ENCODE measurements at regions not wholly inside any gene's neighbourhood (a gene's known extent, or its start where the extent isn't known, plus 50 kb on each side); places are given as distances from the start of the nearest gene placed in this dataset.

DNA sequence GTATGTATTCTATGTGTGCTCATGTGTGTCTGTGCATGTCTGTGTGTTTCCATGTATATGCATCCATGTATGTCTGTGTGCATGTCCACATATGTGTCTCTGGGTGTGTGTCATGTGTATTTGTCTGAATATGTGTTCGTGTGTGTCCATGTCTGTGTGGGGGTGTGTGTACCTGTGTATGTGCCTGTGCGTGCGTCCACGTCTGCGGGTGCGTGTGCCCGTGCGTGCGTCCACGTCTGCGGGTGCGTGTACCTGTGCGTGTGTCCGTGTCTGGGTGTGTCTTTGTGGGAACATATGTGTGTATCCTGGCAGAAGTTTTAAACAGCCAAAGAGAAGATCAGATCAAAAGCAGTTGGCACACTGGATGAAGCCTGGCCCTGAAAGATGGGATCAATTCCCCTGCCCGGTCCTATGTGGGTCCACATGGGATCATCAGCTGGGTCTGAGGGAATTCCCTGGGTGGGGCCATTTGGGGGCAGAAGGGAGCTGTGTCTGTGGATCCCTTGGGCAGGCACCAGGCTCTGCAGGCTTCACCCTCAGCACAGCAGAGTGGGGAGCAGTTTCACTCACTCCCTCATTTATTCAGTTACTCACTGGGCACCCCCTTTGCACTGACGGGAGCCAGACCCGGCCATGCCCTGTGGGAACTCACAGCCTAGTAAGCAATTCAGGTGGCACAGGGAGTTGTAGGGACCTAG is 167.4 kb downstream of the MN1 start:
- TF ChIP-seq, protein P1, sequence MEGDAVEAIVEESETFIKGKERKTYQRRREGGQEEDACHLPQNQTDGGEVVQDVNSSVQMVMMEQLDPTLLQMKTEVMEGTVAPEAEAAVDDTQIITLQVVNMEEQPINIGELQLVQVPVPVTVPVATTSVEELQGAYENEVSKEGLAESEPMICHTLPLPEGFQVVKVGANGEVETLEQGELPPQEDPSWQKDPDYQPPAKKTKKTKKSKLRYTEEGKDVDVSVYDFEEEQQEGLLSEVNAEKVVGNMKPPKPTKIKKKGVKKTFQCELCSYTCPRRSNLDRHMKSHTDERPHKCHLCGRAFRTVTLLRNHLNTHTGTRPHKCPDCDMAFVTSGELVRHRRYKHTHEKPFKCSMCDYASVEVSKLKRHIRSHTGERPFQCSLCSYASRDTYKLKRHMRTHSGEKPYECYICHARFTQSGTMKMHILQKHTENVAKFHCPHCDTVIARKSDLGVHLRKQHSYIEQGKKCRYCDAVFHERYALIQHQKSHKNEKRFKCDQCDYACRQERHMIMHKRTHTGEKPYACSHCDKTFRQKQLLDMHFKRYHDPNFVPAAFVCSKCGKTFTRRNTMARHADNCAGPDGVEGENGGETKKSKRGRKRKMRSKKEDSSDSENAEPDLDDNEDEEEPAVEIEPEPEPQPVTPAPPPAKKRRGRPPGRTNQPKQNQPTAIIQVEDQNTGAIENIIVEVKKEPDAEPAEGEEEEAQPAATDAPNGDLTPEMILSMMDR (IDR thresholded peaks at IDR 0.05; ENCODE audit: insufficient read depth, low read depth, low read length), result no peak
- DNase-seq (ENCODE audit: low read depth), result no peak
- no peak overlapping the region for H3K4me3 ChIP-seq (ENCODE audit: low read depth, low read length)

DNA sequence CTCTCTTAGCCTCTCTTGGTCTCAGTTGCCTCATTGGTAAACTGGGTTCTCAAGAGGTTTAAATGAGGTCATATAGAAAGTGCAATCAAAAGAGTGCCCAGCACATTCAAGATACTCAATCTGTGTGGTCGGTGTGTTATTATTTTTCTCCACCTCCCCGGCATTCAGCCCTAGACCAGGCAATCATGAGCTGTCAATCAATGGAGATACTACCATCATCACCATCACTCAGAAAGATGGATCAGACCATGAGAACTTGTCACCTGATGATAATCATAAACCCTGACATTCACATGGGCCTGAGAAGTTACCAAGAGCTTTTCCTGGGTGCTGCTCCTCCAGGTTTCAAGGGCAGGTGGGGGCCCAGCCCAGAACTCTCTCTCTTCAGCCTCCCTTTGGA is 166.1 kb downstream of the MN1 start:
- H3K4me3 ChIP-seq (ENCODE audit: low read depth, low read length), result no peak overlapping the region

DNA sequence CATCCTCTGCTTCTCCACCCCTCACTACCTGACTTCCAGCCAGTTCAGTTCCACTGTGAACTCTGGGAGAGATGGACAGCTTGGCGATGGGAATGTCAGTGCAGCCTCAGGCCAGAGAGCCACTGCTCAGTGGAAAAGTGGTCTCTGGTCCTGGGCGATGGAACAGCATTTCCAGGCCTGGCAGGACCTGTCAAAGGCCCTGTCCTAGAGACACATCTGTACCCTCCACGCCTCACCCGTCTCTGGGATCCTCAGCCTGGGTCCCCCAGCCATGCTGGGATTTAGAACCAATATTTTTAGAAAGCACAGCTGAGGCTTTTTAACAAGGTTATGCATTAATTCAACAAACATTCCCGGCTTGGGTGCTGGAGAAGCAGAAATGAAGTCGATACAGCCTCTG is 165.7 kb downstream of the MN1 start:
- TF ChIP-seq, protein P1 (IDR thresholded peaks at IDR 0.05; ENCODE audit: insufficient read depth, low read depth, low read length), result no peak
- DNase-seq (ENCODE audit: low read depth), result no peak
- no peak overlapping the region for H3K4me3 ChIP-seq (ENCODE audit: low read depth, low read length)

More for the DNA sequence above, 166.1 kb downstream of the MN1 start:
- DNase-seq (ENCODE audit: low read depth), result no peak
- TF ChIP-seq, protein P1 (IDR thresholded peaks at IDR 0.05; ENCODE audit: insufficient read depth, low read depth, low read length), result no peak

DNA sequence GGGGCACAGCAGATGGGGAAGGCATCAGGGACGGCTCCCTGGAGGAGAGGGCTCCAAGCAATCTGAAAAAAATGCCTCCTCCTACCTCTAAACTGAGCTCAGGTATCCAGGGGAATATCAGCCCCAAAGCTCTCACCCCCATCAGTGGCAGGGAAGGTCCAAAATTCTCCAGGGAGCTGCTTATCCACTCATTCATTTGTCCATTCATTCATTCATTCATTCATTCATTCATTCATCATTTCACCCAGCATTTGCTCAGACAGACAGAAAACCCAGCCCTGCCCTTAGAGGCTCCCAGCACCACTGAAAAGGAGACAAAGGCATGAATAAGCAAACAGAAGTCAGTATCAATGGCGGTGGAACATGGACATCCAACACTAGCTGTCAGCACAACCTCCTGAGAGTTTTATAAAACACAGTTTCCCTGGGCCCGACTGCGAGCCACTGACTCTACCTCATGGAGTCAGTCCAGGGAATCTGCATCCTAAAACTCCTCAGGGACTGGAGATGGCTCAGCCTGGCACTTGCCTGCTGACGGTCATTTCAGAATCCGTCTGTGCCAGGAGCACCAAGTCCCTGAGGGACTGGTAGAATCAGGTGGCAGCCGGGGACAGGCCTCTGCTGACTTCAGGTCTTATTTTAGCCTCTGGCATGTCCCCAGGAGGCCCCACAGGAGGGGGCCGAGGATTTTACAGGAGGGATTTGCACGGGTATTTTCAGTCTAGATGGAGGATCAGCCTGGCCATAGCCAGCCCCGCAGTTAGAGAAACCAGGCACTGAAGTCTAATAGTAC is 164.6 kb downstream of the MN1 start:
- no peak overlapping the region for H3K4me3 ChIP-seq (ENCODE audit: low read depth, low read length)
- no peak for DNase-seq (ENCODE audit: low read depth)
- TF ChIP-seq, protein P1 (IDR thresholded peaks at IDR 0.05; ENCODE audit: insufficient read depth, low read depth, low read length), result no peak

DNA sequence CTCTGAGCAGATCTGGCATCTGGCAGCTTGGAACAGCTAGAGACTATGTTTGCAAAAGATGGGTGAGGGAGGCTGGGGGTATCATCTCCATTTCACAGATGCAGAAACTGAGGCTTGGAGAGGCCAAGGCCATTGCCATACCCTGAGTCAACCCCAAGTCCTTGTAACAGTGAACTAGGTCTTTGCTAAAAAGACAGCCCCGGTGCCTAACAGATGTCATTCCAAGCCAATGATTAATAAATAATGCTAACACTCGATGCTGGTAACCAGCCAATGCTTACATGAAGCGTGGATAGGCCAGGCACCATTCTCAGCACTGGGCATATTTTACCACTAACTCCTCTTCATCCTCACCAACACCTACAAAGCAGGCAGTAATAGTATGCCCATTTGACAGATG is 164.0 kb downstream of the MN1 start:
- no peak for DNase-seq (ENCODE audit: low read depth)
- TF ChIP-seq, protein P1 (IDR thresholded peaks at IDR 0.05; ENCODE audit: insufficient read depth, low read depth, low read length), result no peak
- no peak overlapping the region for H3K4me3 ChIP-seq (ENCODE audit: low read depth, low read length)

DNA sequence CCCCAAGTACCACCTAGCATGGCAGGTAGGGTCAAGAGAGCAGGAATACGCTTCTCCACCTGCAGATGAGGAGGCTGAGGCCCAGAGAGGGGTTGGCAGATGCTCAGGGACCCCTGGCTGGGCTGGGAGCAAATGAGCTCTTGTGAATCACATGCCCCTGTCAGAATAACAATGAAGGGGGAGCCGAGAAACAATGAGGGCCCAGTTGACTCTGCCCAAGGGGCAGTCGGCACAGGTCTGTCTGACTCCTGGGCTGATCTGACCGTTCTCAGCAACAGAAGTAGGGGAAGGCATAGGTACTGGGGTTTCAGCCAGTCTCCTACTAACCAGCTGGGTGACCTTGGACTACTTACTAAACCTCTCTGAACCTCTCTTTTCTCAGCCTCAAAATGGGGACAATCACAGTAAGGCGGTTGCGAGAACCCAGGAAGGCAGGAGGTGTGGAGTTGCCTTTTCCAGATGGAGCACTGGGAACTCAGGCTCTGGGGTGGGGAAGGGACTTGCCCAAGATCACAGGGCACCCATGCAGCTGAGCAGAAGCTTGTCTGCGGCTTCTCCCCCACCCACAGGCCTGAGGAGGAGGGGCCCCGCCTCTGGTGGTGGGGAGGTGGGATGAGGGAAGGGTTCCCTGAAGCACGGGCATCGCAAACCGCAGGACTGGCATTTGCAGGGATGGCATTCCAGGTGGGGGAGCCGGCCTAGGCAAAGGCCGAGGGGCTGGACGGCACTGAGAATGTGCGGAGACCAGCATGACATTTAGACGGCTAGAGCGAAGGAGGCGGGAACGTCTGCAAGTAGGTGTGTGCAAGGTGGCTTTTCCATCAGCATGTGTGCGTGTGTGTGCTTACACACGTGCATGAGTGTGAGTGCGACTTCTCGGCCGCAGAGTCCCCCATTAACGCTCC is 163.0 kb downstream of the MN1 start:
- no peak overlapping the region for H3K4me3 ChIP-seq (ENCODE audit: low read depth, low read length)

More for the DNA sequence above, 163.0 kb downstream of the MN1 start:
- DNase-seq (ENCODE audit: low read depth), result no peak
- TF ChIP-seq, protein P1 (IDR thresholded peaks at IDR 0.05; ENCODE audit: insufficient read depth, low read depth, low read length), result no peak

Measured in fibroblast of villous mesenchyme (primary cell).